ENCODE measurements at regions not wholly inside any gene's neighbourhood (a gene's known extent, or its start where the extent isn't known, plus 50 kb on each side); places are given as distances from the start of the nearest gene placed in this dataset.

DNA sequence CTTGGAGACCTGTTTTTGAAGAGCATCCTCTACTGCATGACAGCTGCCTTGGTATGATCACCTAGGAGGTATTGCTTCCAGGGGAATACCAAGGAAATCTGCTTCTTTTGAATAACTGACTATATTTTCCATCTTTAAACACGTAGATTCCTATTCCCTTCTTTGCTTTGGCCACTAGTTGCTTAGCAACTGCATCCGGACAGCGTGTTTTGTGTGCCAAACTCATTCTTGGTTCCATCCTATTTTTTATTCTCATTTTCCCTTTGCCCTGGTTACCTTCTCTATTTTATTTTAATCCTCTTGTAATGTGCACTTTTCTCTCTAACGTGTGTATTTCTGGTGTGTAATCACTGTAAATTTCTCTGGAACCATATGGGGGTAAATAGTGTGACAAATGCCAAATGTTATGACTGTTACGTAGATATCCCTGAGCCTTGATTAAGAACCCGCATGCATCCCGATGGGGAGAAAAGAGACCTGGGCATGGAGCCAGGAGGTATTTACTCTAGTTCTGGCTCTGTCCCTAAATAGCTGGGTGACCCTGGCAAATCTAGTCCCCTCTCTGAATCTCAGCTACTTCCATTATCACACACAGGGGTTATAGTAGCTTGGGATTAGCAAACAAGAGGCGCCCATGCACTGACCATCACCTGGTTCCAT, 241.7 kb downstream of the MIAT start:
- TF ChIP-seq, protein P1, sequence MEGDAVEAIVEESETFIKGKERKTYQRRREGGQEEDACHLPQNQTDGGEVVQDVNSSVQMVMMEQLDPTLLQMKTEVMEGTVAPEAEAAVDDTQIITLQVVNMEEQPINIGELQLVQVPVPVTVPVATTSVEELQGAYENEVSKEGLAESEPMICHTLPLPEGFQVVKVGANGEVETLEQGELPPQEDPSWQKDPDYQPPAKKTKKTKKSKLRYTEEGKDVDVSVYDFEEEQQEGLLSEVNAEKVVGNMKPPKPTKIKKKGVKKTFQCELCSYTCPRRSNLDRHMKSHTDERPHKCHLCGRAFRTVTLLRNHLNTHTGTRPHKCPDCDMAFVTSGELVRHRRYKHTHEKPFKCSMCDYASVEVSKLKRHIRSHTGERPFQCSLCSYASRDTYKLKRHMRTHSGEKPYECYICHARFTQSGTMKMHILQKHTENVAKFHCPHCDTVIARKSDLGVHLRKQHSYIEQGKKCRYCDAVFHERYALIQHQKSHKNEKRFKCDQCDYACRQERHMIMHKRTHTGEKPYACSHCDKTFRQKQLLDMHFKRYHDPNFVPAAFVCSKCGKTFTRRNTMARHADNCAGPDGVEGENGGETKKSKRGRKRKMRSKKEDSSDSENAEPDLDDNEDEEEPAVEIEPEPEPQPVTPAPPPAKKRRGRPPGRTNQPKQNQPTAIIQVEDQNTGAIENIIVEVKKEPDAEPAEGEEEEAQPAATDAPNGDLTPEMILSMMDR (IDR thresholded peaks at IDR 0.05), result no peak
- no peak for TF ChIP-seq POLR2AphosphoS5 (IDR thresholded peaks at IDR 0.05)
- no peak for TF ChIP-seq POLR2A (IDR thresholded peaks at IDR 0.05)

Data from prostate gland (tissue), 2 donors.